ENCODE measurements at regions not wholly inside any gene's neighbourhood (a gene's known extent, or its start where the extent isn't known, plus 50 kb on each side); places are given as distances from the start of the nearest gene placed in this dataset.
"Not testable (repeated sequence)": the region's sequence is repeated elsewhere in the genome, so short reads cannot be mapped to it uniquely, and the experiment has no call there.

DNA sequence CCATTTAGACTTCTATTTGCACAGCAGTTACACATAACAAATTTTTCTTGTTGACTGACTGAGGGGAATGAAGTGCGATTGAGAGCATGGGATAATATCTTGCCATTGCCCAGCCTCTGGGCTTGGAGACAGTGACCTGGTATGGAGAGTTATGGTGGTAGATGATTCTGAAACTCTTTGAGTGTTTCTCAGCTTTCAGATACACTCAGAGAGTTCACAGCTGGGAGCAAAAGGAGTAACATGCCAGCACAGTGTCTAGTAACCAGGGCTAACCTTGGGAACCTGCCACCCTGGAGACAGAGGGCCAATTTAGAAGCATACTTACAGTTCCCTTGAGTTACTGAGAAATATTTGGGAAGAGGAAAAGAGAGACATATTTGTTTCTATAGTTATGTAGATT, 1099.3 kb upstream of the CELF4 start:
- DNase-seq: no peak
- in situ Hi-C loops (cut with MboI; ENCODE audit: low pct_unique_long_range_greater_than_20kb, low sequenced_read_pairs): no loop called here

DNA sequence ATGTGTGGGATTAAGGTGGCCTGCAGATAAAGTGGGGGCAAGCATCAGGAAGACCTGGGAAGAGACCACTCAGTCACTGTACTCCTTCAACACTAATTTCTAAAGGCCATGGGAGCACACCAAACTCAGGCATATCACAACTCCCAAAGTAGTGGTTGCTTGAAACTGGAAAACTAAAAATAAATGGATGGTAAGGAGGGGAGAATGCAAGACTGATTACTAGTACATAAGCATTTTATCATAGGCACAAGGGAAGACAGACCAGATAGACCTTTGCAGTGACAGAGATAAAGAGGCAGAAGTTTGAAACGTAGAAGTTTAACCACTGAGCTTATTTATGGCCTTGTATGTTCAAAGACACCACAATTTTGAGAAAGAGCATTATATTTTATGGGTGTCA, 1098.1 kb upstream of the CELF4 start:
- in situ Hi-C loops (cut with MboI; ENCODE audit: low pct_unique_long_range_greater_than_20kb, low sequenced_read_pairs): no loop called here
- no peak for DNase-seq

DNA sequence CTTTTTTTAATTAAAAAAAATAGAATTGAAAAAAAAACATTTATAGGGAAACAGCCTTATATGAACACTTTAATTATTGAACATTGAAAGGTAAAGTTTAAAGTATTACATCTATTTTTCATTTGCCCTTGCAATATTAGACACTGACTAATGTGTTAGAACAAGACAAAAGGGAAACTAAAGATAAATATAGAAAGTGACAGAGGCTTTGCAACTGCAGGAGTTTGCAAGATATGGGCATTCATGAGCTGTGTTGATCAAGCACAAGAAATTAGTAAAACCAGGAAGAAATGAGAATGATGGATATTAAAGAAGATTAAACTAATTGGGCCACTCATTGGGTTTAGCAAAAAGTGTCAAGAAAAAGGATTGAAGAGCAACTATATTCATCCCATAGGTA, 1097.7 kb upstream of the CELF4 start:
- no peak for DNase-seq
- in situ Hi-C loops (cut with MboI; ENCODE audit: low pct_unique_long_range_greater_than_20kb, low sequenced_read_pairs): no loop called here

DNA sequence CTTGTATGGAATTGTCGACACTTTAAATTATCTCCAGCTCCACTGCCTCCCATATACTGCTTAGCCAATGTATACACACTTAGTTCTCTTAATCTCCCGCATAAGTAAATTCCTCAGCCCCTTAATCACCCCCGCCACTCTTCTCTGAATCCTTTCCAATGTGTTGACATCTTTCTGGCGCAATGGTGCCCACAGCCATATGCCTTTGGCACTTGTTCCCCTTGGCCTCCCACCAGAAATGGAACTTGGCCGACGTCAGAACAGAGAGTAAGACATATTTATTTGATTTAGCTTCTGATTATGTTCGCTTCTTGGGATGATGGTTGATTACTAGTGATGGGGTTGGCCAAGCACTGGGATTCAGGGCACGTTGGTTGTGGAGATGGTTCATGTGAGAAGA, 1089.3 kb upstream of the CELF4 start:
- no peak for DNase-seq
- in situ Hi-C loops (cut with MboI; ENCODE audit: low pct_unique_long_range_greater_than_20kb, low sequenced_read_pairs): no loop called here

DNA sequence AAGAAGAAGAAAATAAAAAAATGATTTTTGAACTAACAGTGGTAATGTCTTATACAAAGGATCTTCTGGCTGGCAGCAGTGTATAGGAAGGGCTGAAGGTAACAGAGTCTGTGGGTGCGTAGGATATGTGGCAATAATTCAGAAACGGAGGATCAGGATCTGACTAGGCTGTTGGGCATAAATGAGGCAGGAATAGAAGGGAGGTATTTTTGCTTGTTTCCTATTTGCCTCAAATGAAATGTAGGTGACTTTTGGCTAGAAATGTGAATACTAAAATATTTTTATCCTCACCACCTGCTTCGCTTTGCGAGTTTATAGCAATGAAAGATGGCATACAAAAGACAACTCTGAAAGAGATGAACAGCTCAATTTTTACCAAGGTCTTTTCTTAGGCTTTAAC, 1086.1 kb upstream of the CELF4 start:
- in situ Hi-C loops (cut with MboI; ENCODE audit: low pct_unique_long_range_greater_than_20kb, low sequenced_read_pairs): no loop called here
- no peak for DNase-seq

DNA sequence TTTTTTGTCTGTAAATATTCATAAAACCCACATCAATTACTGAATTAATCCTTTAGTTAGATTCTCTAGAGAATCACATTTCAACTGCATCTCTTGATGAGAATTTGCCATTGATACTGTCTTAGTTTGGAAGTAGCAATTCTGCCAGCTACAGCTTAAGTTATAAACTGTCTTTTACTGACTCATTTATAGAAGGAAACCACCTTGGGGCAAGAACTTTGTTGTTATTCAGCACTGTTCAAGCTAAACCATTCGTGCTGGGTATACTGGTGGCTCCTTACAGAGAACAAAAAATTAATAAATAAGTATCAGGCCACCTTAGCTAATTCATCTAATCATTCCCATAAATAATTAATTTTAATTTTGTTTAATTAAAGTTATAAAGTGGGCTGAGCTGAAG, 1082.6 kb upstream of the CELF4 start:
- in situ Hi-C loops (cut with MboI; ENCODE audit: low pct_unique_long_range_greater_than_20kb, low sequenced_read_pairs): no loop called here
- DNase-seq: no peak

DNA sequence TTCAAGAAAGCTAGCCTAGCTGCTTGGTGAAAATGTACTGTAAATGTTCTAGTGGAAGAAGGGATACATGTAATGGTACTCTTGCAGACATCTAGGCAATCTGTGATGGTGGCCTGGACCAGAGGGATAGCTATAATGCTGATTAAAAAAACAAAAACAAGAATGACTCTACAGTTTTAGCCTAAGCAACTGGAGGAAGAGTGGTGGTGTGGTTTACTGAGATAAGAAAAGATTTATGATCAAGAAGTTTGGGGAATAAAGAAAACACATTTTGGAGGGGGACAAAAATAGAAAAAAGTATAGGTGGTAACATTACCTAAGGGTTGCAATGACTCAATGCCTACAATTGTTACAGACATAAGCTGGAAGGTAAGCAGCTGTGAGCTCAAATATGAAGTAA, 1080.7 kb upstream of the CELF4 start:
- DNase-seq: no peak
- in situ Hi-C loops (cut with MboI; ENCODE audit: low pct_unique_long_range_greater_than_20kb, low sequenced_read_pairs): no loop called here

DNA sequence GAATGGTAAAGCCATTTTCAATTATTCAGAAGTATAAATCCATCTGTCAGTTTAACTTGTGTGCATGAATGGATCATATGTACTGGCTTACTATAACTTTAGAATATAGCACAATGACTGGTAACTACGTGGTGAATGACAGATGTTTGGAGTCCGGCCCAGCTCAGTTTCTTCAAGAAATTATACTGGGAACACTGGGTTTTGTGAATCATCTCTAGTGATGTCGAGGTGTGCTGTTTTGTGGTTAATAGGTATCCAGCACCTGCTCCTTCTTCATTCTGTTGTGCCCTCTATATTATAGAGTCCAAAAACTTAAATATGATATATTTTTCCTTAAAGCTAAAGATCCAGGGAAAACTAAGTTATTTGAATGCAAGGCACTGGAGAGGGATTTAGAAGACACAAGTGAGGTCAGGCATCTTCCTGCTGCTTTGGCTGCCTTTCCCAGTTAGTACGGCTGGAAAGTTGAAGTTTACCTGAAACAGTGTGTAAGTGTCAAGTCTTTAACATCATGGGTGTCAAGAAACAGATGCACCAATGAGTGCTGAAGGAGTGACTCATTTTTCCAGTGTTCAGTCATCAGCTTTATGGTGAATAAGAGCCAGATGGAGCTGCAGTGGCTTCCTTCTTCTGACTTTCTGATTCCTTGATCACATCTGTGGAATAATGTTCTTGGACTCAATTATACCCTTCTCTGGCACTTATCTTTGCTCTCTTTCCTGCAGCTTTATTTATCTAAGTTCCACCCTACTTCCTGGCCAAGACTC, 1079.5 kb upstream of the CELF4 start:
- DNase-seq: no peak
- in situ Hi-C loops (cut with MboI; ENCODE audit: low pct_unique_long_range_greater_than_20kb, low sequenced_read_pairs): no loop called here

DNA sequence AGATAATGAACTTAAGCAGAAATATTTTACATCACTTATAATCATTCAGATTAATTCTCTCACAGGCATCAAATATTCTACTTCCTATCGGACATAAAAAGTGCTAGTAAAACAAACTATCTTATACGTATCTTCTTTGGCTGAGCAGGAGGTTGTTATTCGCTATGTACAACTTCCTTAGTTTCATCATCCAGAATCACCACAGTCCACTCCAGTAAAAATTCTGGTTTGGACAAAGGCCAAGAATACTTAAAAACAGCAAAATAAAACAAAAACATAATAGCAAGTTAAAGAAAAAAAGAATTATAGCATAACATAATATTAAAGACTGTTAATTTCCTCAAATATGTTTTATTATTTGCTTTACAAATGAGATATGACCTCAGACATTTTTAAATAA, 1077.1 kb upstream of the CELF4 start:
- DNase-seq: no peak
- in situ Hi-C loops (cut with MboI; ENCODE audit: low pct_unique_long_range_greater_than_20kb, low sequenced_read_pairs): no loop called here

DNA sequence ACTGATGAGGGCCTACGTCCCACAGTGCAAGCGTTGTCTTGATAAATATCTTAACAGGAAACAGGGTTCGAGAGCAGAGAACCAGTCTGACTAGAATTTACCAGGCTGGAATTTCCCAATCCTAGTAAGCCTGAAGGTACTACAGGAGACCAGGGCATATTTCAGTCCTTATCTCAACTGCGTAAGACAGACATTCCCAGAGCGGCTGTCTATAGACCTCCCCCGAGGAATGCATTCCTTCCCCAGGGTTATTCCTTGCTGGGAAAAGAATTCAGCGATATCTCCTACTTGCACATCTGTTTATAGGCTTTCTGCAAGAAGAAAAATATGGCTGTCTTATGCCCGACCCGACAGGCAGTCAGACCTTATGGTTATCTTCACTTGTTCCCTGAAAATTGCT, 1074.1 kb upstream of the CELF4 start:
- peak; percentile 0 for DNase-seq
- in situ Hi-C loops (cut with MboI; ENCODE audit: low pct_unique_long_range_greater_than_20kb, low sequenced_read_pairs): not testable (repeated sequence)

DNA sequence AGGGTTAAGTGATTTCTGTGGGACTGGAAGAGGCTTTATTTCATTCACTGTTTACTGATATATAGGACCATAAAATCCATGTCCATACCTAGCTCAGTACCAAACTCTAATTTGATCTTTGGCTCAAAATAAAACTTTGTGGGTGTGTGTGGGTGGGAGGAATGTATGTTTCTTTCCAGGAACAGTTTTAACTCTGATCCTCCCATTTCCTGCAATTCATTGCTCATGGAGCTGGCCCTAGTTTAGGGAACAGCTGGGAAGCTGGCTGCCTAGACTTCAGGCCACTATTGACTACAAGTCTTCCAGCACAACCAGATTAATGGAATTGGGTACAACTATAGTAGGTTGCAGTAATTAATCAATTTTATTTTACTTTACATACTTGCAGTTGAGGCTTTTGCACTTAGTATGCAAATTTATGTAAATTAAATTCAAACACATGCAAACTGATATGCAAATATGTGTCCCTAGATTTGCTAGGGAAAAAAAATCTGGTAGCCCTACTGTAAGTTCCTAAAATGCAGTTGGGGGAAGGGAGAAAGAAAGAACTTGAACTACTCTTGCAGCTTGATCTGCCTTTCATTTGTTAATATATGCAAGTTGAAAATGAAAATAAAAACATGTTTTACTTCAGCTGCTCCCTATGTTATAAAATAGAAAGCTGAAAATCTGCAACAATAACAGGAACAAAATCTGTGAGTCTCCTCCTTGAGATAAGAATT, 1070.3 kb upstream of the CELF4 start:
- in situ Hi-C loops (cut with MboI; ENCODE audit: low pct_unique_long_range_greater_than_20kb, low sequenced_read_pairs): no loop called here
- DNase-seq: no peak

DNA sequence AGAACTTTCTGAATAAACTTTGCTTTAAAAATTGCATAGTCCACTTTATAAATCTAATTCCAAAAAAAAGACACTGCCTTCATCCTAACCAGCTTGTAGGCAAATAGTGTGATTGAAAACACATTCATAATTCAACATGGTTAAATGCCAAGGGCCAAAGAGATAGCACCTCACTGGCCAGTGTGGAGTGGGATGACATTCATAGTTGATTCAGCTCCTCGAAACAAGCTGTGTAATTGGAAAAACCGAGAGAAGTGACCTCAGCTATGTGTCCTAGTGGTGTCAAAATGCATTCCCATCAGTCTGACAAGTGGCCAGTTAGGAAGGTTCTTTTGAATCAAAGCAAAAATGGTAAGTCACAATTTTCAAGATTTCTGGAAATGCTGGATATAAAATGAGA, 1068.5 kb upstream of the CELF4 start:
- DNase-seq: no peak
- in situ Hi-C loops (cut with MboI; ENCODE audit: low pct_unique_long_range_greater_than_20kb, low sequenced_read_pairs): no loop called here

DNA sequence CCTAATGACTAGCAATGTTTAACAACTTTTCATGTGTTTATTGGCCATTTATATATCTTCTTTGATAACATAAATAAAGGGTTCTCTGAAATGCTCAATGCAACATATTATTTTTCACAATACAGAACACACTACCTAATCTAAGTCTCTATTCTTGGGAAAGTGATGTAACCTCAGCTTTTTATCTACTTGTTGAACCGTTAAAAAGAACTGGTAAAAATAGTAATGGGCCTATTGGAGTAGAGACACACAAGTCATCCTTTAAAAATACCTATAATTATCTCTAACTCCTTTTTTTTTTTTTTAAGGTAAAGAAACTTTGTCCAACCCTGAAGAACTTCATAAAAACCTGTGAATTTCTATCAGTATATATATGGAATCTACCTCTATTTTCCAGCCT, 1067.7 kb upstream of the CELF4 start:
- no peak for DNase-seq
- in situ Hi-C loops (cut with MboI; ENCODE audit: low pct_unique_long_range_greater_than_20kb, low sequenced_read_pairs): no loop called here

DNA sequence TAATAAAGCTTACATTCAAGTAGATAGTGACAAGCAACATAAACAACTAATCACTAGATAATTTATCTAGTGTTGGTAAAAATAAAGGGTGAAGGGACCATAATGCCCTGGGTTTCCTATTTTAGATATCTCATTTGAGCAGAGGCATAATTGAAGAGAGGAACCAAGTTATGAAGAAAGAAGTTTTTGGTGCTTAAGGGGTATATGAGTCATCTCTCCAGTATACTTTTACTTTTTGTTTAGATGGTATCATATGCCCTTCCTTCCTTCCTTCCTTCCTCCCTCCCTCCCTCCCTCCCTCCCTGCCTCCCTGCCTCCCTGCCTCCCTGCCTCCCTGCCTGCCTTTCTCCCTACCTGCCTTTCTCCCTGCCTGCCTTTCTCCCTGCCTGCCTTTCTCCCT, 1053.5 kb upstream of the CELF4 start:
- in situ Hi-C loops (cut with MboI; ENCODE audit: low pct_unique_long_range_greater_than_20kb, low sequenced_read_pairs): no loop called here
- no peak for DNase-seq

DNA sequence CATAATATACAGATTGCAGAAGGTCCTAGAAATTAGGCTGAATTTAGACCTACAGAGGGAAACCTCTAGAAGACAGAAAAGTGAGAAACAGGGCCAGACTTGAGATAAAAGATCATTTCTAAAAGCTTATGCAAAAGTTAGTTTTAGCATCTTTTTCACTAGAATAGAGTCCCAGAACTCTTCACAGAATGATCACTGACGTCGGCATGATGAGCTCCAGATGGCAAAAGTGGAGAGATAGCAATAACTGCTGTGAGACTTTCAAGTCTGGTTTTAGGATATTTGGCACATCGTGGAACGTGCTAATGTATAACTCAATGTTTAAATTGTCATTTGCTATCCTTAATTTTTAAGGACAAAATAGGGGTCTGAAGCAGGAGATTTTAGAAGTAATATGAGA, 1050.7 kb upstream of the CELF4 start:
- DNase-seq: no peak
- in situ Hi-C loops (cut with MboI; ENCODE audit: low pct_unique_long_range_greater_than_20kb, low sequenced_read_pairs): no loop called here

DNA sequence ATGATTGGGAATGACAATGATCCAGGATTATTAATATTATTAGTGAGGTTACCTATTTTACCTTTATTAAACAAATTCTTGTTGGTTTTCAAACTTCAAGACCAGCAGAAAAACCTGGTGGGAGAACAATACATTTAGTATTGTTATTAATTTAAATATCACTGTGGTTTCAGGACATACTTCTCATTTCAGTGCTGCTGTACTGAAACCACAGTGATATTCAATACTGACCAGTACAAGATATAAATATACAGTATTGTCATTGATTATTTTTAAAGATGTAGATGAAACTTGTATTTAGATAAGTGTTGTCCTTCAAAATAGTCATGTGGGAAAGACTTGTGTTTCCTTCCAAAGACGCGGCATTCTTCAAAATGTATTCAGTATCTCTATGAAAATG, 1047.3 kb upstream of the CELF4 start:
- in situ Hi-C loops (cut with MboI; ENCODE audit: low pct_unique_long_range_greater_than_20kb, low sequenced_read_pairs): no loop called here

DNA sequence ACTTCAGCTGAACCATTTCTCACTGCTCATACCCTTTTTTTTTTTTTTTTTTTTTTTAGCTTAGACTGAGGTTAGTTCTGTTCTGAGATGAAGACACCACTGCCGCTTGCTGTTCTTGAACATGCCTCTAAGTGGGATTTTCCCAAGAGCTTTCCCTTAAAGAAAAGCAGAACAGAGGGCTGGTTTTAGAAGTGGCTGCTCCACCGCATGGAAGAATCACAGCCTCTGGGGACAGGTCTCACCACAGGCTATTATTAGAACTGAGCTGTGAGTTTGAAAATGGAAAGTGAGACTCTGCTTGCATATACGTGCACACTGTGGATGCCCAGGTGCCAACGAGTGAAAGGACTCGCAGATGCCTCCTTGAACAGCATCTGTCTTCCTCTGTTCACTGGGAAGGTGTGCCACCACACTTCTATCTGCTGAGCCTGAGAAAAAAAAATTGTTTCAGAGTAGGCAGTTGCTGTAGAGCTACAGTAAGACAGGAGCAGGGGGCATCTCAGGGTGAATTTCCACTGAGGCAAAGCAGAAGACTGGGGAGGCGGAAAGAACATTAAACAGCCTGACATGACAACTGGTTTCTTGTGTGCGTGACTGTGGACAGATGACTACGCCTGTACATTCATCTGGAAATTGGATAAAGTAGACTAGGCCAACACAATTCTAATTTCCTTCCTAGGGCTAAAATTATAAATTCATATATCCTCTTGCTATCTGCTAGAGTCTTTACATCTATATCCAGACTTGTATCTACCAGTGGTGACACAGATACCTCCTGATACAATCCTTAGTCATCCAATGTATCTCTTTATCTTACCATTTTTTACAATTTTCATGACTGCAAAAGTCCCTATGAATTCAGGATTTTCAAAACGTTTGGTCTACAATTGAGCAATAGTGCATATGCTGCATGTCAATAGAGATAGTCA, 1045.7 kb upstream of the CELF4 start:
- no peak for DNase-seq
- in situ Hi-C loops (cut with MboI; ENCODE audit: low pct_unique_long_range_greater_than_20kb, low sequenced_read_pairs): no loop called here

More for the DNA sequence above, 1047.3 kb upstream of the CELF4 start:
- DNase-seq: no peak

DNA sequence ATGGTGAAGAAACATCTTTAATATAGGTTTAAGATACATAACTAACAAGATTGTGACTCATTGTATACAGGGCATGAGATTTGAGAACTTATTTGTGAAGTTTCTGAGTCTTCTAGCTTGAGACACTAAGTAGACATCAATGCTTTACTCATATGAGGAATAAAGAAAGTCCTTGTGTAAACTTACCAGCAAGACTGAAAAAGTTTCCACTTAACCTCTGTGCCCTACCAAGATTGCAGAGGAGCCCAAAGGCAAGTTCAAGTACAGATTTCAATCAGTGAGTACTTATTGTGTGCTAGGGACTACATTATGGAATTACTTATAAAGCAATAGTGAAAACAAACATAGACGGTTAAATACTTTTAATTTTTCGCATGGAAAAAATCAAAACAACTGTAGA, 1041.2 kb upstream of the CELF4 start:
- in situ Hi-C loops (cut with MboI; ENCODE audit: low pct_unique_long_range_greater_than_20kb, low sequenced_read_pairs): no loop called here
- DNase-seq: no peak

DNA sequence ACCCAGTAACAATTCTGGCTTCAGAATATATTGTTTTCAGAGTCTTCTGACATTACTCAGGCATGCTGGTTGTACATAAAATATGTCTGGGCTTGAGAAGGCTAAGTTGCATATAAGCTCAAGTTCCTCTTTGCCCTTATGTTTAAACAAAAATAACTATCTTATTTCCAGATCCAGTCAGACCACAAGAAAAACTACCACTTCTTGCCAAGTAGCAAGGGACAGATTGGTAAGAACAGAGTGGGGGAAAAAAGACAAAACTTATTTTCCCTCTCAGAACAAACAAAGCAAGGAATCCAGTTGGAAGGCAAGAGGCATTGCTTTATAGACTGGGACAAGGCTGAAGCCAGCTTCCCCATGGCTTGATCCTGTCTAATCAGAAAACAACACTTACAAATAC, 1036.7 kb upstream of the CELF4 start:
- in situ Hi-C loops (cut with MboI; ENCODE audit: low pct_unique_long_range_greater_than_20kb, low sequenced_read_pairs): no loop called here

DNA sequence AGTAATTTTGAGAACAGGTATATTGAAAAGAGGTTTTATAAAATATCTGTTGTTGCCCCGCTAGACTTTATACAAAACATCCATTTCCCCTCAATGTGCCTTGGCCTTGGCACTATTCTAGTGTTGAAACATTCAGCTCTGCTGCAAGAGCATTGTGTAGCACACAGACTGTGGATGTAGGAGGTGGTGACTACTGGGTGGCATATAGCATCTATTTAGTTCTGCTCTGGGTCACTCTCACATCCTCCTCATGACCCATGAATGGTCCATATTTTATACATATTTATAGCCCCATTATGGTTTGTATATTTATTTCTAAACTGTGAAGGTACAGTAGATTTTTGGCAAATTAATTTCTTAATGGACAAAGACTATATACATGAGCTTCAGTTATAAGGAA, 1022.0 kb upstream of the CELF4 start:
- no peak for DNase-seq
- in situ Hi-C loops (cut with MboI; ENCODE audit: low pct_unique_long_range_greater_than_20kb, low sequenced_read_pairs): no loop called here

More for the DNA sequence above, 1036.7 kb upstream of the CELF4 start:
- DNase-seq: no peak
